NCI-H2029 treated with DMSO at 0.1 percent for 48 hours (cell line): ENCODE measurements at regions not wholly inside any gene's neighbourhood (a gene's known extent, or its start where the extent isn't known, plus 50 kb on each side); places are given as distances from the start of the nearest gene placed in this dataset.
"Not testable (repeated sequence)": the region's sequence is repeated elsewhere in the genome, so short reads cannot be mapped to it uniquely, and the experiment has no call there.

Source experiments
- DNase-seq: peaks from one replicate; lab custom pipeline; 2025; lab: John Stamatoyannopoulos, UW

DNA sequence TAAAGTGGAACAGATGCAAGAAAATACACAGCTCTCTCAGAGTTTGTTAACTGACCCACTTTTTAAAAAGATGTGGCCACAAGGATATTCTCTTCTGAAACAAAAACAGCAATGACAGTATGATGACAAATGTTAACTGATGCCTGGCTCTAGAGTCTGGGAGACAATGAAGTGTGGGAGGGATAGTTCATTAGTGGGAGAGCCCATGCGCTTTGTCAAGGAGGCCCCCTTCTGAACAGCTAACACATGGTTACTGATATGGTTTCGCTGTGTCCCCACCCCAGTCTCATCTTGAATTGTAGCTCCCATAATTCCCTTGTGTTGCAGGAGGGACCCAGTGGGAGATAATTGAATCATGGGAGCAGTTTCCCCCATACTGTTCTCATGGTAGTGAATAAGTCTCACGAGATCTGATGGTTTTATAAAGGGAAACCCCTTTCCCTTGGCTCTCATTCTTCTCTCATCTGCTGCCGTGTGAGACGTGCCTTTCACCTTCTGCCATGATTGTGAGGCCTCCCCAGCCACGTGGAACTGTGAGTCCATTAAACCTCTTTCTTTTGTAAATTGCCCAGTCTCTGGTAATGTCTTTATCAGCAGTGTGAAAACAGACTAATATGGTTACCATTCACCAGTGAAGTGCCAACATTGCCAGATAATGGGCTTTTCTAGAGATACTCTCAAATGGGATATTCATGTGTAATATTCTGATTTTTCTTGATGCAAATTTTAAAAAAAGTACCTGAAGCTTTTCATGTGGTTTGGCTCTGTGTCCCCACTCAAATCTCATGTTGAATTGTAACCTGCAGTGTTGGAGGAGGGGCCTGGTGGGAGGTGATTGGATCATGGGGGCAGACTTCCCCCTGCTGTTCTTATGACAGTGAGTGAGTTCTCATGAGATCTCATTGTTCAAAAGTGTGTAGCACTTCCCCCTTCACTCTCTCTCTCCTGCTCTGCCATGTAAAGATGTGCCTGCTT, 435.8 kb downstream of the SHISA9 start:
- not testable (repeated sequence) for DNase-seq

- DNase-seq: no peak
Observed at GRCh38 chr16:13338044-13338443, 436.6 kb downstream of the SHISA9 start.

DNA sequence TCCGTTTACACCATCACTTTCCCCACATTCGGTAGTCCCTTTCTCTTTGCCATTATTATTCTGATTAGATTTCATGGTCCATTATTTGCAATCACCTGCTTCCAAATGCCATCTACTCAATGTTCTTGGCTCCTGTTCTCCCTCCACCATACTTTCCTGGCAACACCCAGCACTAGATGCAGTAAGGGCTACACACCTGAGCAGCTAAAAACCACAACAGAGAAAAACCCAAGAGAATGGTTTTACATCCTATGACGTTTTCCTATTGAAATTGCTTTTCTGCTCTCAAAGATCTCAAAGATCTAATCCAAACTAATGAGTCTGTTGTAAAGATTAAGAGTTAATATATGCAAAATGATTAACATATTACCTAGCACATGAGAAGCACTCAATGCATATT, 441.3 kb downstream of the SHISA9 start:
- DNase-seq: no peak

- no peak for DNase-seq
Observed at GRCh38 chr16:13344001-13344400, 442.6 kb downstream of the SHISA9 start.

- no peak for DNase-seq
Observed at GRCh38 chr16:13348416-13348815, 447.0 kb downstream of the SHISA9 start.

DNA sequence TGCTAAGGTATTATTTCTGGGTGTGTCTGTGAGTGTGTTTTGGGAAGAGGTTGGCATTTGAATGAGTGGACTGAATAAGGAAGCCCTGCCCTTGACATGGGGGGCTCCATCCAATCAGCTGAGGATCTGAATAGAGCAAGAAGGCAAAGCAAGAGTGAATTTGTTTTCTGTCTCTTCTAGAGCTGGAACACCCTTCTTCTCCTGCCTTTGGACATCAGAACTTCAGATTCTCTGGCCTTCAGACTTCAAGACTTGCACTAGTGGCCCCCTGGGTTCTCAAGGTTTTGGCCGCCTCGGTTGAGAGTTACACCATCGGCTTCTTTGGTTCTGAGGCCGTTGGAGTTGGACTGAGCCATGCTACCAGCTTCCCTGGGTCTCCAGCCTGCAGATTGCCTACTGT, 448.6 kb downstream of the SHISA9 start:
- DNase-seq: no peak

DNA sequence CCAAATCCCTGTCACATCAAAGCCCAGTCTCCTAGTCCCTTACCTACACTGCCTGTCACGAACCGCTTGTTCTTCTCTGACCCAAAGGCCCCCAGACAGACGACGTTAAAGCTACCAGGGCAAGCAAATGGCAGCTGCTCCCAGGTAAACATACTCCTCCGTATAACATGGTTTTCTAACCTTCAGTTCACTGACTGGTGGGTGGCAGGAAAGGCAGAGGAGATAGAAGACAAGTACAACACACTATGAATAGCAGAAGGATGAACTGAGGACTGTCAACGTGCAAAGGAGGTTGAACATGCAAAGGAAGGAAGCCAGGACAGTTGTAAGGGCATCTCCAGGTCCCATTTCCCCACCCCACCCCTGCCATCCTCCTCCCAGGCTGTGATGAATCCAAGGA, 449.8 kb downstream of the SHISA9 start:
- DNase-seq: no peak

GRCh38 chr16:13351601-13352217, 450.3 kb downstream of the SHISA9 start:
- peak; percentile 94 for DNase-seq

DNA sequence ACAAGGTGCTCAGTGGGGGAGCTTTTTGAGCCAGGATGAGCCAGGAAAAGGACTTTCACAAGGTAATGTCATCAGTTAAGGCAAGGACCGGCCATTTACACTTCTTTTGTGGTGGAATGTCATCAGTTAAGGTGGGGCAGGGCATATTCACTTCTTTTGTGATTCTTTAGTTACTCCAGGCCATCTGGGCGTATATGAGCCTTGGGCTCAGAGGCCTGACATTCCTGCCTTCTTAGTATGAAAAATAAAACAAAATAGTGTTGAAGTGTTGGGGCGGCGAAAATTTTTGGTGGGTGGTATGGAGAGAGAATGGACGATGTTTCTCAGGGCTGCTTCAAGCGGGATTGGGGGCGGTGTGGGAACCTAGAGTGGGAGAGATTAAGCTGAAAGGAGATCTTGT, 451.4 kb downstream of the SHISA9 start:
- not testable (repeated sequence) for DNase-seq

- DNase-seq: not testable (repeated sequence)
Observed at GRCh38 chr16:13357842-13358241, 456.4 kb downstream of the SHISA9 start.

- DNase-seq: no peak
Observed at GRCh38 chr16:13359835-13360234, 458.4 kb downstream of the SHISA9 start.

GRCh38 chr16:13372421-13372820, 471.0 kb downstream of the SHISA9 start:
- no peak for DNase-seq

GRCh38 chr16:13376174-13376573, 474.8 kb downstream of the SHISA9 start:
- no peak for DNase-seq

- no peak for DNase-seq
Observed at GRCh38 chr16:13377143-13377542, 475.7 kb downstream of the SHISA9 start.

- no peak for DNase-seq
Observed at GRCh38 chr16:13378151-13378550, 476.8 kb downstream of the SHISA9 start.

DNA sequence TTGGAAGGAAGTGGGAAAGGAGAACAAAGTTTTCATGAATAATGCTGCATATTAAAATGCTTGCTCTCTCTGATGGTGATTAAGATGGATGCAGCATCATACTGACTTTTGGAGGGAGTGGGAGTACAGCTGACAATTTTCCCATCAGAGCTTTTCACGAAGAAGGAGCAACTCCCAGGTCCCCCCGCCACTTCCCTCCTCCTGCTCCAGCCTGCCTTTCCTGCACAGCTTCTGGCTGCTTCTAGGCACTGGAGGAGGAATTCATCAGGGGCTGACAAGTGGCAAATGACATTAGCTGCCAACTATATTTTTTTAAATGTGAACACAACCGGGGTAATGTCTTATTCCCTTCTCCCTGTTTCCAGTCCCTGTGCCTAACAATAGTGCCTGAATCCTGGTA, 477.9 kb downstream of the SHISA9 start:
- no peak for DNase-seq

DNA sequence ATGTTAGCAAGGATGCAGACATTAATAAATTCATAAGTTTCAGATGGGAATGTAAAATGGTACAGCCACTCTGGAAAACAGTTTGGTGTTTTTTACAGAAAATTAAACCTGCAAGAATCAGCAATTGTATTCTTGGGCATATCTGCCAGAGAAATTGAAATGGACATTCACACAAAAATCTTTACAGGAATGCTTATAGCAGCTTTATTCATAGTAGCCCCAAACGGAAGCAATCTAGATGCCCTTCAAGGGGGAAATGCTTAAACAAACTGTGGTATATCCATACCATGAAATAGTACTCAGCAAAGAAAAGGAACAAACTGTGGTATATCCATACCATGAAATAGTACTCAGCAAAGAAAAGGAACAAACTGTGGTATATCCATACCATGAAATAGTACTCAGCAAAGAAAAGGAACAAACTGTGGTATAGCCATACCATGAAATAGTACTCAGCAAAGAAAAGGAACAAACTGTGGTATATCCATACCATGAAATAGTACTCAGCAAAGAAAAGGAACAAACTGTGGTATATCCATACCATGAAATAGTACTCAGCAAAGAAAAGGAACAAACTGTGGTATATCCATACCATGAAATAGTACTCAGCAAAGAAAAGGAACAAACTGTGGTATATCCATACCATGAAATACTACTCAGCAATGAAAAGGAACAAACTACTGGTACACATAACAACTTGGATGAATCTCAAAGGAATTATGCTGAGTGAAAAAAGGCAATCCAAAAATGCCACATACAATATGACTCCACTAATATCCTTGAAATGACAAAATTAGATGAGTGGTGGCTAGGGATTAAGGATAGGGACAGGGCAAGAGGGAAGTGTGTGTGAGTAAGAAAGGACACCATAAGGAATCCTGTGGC, 484.0 kb downstream of the SHISA9 start:
- not testable (repeated sequence) for DNase-seq

DNA sequence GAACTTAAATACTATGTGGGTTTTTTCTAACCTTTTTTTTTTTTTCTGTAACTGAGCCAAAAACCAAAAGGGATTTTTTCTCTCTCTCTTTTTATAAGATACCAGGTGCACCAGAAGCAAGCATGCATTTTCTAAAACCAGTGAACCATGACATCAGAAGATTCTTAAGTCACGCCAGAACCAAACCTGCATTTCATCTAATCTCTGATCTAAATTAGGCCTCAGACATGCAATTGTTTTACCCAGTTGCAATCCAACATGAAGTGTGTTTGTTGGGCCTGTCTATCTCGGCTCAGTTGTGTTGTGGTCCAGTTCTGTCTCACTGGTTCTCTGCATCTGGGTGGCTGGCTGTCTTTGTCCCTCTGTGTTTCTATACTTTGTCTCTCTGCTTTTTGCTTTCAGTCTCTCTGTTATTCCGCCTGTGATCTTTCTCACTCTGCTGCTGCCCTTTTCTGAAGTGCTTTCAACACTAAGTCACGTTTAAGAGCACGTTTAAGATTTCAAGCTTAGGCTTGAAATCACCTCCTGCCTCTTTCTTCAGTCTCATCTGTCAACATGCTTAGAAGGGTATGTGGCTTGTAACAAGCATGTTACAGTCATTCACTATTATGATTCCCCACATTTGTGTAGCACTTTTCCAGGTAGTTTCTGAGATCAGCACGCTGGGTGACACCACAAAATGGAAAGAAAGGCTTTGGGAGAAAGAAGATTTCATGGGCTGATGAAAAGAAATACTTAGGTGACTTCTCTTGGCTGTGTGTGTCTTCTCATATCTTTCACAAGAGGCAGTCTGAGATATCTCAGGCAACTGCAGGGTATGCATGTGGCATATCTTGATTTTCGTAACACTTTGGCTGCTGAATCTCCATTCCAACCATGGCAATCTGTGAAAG, 488.9 kb downstream of the SHISA9 start:
- peak; percentile 3 for DNase-seq

GRCh38 chr16:13390986-13391305, 489.5 kb downstream of the SHISA9 start:
- DNase-seq: no peak

GRCh38 chr16:13391337-13391736, 489.9 kb downstream of the SHISA9 start:
- DNase-seq: no peak

DNA sequence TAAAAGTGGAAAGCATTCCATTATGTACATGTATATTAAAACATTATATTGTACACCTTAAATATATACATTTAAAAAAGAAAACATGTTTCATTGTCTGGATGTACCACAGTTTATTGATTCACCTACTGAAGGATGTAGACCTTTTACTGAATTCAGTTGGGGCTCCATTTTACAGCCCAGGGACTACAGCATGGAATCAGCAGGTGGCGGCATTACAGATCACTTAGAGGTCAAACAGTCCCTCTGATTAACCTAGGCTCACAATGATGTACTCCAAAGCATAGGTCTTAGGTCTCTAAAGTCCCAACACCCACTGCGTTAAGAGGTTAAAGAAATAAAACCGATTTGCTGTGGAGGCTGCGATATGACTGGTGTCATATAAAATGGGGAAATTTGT, 490.9 kb downstream of the SHISA9 start:
- DNase-seq: no peak
